HEK293T (cell line): ENCODE measurements at regions not wholly inside any gene's neighbourhood (a gene's known extent, or its start where the extent isn't known, plus 50 kb on each side); places are given as distances from the start of the nearest gene placed in this dataset.

Source experiments
- CTCF ChIA-PET: fragments of 350-600 bp; formaldehyde crosslinking; extraction: SDS; loops from one replicate; lab custom pipeline; 2021; ENCODE audit warnings: antibody characterized with exemption, inconsistent platforms; lab: Yijun Ruan, JAX
- POLR2A ChIA-PET: fragments of 350-600 bp; formaldehyde crosslinking; extraction: SDS; loops from one replicate; lab custom pipeline; 2020; ENCODE audit warnings: antibody characterized with exemption, inconsistent platforms; lab: Yijun Ruan, JAX
- DNase-seq: peaks from one replicate; pipeline ENCODE4 v3.0.0; 2012; ENCODE audit warnings: mixed read lengths; ENCODE audit errors: extremely low spot score
- ARNT ChIP-seq: fragments of 450-650 bp; IDR thresholded peaks from 2 replicates; pipeline ENCODE4 v1.6.1; 2017; ENCODE audit warnings: mild to moderate bottlenecking
- BHLHE40 ChIP-seq: fragments of 450-650 bp; IDR thresholded peaks from 2 replicates; pipeline ENCODE4 v1.6.1; 2016; ENCODE audit warnings: mild to moderate bottlenecking, moderate library complexity, borderline replicate concordance
- CTBP1 ChIP-seq: fragments of 450-650 bp; IDR thresholded peaks from 2 replicates; pipeline ENCODE4 v1.6.1; 2016; ENCODE audit warnings: borderline replicate concordance
- ELF4 ChIP-seq: fragments of 450-650 bp; IDR thresholded peaks from 2 replicates; pipeline ENCODE4 v1.6.1; 2017; ENCODE audit warnings: antibody characterized with exemption
- FOXA1 ChIP-seq: fragments of 450-650 bp; IDR thresholded peaks from 2 replicates; pipeline ENCODE4 v1.6.1; 2016; ENCODE audit warnings: mild to moderate bottlenecking
- FOXK2 ChIP-seq: fragments of 450-650 bp; IDR thresholded peaks from 2 replicates; pipeline ENCODE4 v1.6.1; 2016; ENCODE audit warnings: mild to moderate bottlenecking
- FOXM1 ChIP-seq: fragments of 450-650 bp; IDR thresholded peaks from 2 replicates; pipeline ENCODE4 v1.6.1; 2017; ENCODE audit warnings: mild to moderate bottlenecking, borderline replicate concordance
- HDGF ChIP-seq: fragments of 450-650 bp; IDR thresholded peaks from 2 replicates; pipeline ENCODE4 v1.6.1; 2017; ENCODE audit warnings: antibody characterized with exemption, borderline replicate concordance
- L3MBTL2 ChIP-seq: fragments of 450-650 bp; conservative IDR thresholded peaks from 2 replicates; pipeline ENCODE4 v1.6.1; 2016; ENCODE audit warnings: mild to moderate bottlenecking
- LEF1 ChIP-seq: fragments of 450-650 bp; IDR thresholded peaks from 2 replicates; pipeline ENCODE4 v1.6.1; 2017; ENCODE audit warnings: mild to moderate bottlenecking, borderline replicate concordance
- NFRKB ChIP-seq: fragments of 450-650 bp; IDR thresholded peaks from 2 replicates; pipeline ENCODE4 v1.6.1; 2016; ENCODE audit warnings: mild to moderate bottlenecking, moderate library complexity
- SP1 ChIP-seq: fragments of 450-650 bp; IDR thresholded peaks from 2 replicates; pipeline ENCODE4 v1.6.1; 2017
- SUZ12 ChIP-seq: fragments of 450-650 bp; IDR thresholded peaks from 2 replicates; pipeline ENCODE4 v1.6.1; 2016; ENCODE audit warnings: mild to moderate bottlenecking
- TARDBP ChIP-seq: fragments of 450-650 bp; IDR thresholded peaks from 2 replicates; pipeline ENCODE4 v1.6.1; 2016
- ZNF384 ChIP-seq: fragments of 450-650 bp; IDR thresholded peaks from 2 replicates; pipeline ENCODE4 v1.6.1; 2016
- TF ChIP-seq, protein P1 (sequence below): fragments of 450-650 bp; IDR thresholded peaks from 2 replicates; pipeline ENCODE4 v1.6.1; 2016

DNA sequence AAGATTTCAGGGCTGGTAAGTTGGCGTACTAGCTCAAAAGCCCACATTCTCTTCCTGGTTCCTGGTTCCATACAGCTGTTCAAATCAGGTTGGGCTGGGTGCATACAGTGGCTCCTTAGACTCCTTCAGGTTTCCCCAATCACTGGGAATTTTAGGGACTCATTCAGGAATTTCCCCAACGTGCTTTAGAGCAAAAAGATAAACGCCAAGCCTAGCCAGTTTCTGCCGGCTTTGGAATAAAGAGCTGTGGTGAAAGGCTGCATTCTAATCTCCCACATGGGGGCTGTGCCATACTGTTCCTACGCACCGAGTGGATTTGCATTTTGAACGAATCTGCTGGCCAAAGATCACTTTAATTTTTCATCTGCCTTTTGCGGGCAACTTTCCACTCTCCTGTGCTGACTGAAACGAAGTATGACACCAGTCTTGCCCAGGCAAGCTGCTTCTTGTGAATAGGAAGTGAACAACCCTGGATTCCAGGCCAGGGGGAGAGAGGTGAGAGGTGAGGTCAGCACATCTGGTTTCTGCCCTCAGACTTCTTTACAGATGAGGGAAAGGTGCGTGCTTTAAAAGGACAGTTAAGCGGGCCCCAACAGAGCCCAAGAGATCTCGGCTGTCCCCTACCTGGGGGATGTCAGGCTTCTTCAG is 184.2 kb upstream of the PDZRN3 start:
- no peak for TF ChIP-seq NFRKB
- no peak for TF ChIP-seq LEF1
- DNase-seq: no peak
- ChIA-PET POLR2A (no interaction called here), CTCF (no interaction called here)

DNA sequence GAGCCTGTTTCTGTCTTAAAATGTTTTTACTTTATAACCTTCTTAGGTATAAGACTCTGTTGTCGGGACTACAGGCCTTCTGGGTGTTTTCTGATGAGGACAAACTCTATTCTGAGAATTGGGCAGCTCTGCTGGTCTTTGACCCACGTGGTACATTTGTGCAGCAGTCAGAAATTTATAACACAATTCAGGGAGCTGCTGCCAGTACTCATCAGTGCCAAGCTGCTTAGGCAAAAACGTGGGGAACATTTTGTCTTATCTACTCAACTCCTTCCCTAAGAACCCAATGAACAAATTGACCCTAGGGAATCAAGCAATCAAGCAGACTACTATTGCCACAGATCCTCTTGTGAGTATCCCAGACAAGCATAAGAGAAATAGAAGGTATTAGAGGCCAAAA is 180.7 kb upstream of the PDZRN3 start:
- TF ChIP-seq BHLHE40 (no peak), ZNF384 (no peak), L3MBTL2 (no peak), TARDBP (no peak)
- CTCF ChIA-PET: interaction anchor here (0.7 kb wide), 1 partner anchor 910 kb away, joined by 3 read pairs; no protein-coding TSS in a partner anchor

DNA sequence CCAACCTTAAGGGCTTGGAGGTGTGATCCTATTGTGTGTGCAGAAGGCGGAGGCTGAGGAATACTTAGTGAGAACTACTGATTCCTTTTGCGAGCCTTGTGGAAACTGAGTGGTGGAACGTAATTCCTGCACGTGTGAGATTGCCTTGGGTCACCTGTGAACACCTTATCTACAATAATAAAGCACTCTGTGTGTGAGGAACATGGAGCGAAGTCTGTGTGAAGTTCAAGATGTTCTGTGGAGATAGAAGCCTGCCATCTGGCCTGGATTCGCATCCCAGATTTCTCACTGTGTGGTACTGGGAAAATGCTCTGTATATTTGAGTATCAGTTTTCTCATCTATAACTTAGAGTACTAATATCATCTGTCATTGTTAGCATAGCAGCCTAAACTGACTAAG is 179.5 kb upstream of the PDZRN3 start:
- no peak for DNase-seq
- TF ChIP-seq SUZ12 (no peak), CTBP1 (no peak), TARDBP (no peak), SP1 (no peak), NFRKB (no peak), FOXM1 (no peak), L3MBTL2 (no peak), LEF1 (no peak), BHLHE40 (no peak), ARNT (no peak), ELF4 (no peak), FOXA1 (no peak), FOXK2 (no peak), HDGF (no peak), ZNF384 (no peak)
- TF ChIP-seq, protein P1, sequence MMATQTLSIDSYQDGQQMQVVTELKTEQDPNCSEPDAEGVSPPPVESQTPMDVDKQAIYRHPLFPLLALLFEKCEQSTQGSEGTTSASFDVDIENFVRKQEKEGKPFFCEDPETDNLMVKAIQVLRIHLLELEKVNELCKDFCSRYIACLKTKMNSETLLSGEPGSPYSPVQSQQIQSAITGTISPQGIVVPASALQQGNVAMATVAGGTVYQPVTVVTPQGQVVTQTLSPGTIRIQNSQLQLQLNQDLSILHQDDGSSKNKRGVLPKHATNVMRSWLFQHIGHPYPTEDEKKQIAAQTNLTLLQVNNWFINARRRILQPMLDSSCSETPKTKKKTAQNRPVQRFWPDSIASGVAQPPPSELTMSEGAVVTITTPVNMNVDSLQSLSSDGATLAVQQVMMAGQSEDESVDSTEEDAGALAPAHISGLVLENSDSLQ: no peak

More for the DNA sequence above, 180.7 kb upstream of the PDZRN3 start:
- POLR2A ChIA-PET: no interaction called here
- no peak for DNase-seq

DNA sequence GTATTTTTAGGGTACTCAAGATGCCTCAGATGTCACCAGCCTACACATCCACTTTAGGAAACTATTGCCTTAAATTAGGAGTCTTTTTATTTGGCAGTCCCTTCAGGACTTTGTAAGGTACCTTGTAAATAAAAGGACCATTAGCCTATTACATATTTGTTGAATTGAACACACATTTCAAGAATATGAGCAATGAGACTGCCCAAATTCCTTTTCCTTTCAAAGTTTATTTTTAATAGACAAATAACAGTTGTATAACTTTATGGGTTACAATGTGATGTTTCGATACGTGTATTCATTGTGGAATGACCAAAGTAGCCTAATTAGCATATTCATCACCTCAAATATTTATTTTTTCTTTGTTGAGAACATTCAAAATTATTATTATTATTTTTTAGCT is 176.7 kb upstream of the PDZRN3 start:
- POLR2A ChIA-PET: no interaction called here
- CTCF ChIA-PET: no interaction called here
- no peak for TF ChIP-seq TARDBP
- TF ChIP-seq FOXM1: no peak
- no peak for TF ChIP-seq HDGF
- TF ChIP-seq ELF4: no peak
- TF ChIP-seq SUZ12: no peak
- no peak for TF ChIP-seq NFRKB
- no peak for TF ChIP-seq L3MBTL2
- no peak for TF ChIP-seq CTBP1
- TF ChIP-seq, protein P1: no peak
- no peak for TF ChIP-seq ZNF384
- no peak for TF ChIP-seq BHLHE40
- DNase-seq: no peak

More for the DNA sequence above, 179.5 kb upstream of the PDZRN3 start:
- ChIA-PET POLR2A (no interaction called here), CTCF (no interaction called here)

DNA sequence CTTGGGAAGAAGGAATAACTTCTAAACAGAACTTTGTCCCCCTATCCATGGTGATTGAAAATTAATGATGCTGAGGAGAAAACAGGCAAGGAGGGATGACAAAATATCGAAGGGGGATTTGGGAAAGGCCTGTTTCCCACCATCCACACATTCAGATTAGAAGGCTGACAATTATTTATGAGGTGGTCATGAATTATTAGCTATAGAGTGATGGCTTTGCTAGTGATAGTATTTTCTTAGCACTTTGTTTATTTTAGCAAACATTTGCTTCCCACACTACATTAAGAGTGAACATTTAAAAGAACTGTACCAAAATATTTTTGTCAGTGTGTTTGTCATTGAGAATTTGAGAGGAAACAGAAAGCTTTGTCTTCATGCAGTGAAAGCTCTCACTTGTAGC is 172.6 kb upstream of the PDZRN3 start:
- CTCF ChIA-PET: no interaction called here

DNA sequence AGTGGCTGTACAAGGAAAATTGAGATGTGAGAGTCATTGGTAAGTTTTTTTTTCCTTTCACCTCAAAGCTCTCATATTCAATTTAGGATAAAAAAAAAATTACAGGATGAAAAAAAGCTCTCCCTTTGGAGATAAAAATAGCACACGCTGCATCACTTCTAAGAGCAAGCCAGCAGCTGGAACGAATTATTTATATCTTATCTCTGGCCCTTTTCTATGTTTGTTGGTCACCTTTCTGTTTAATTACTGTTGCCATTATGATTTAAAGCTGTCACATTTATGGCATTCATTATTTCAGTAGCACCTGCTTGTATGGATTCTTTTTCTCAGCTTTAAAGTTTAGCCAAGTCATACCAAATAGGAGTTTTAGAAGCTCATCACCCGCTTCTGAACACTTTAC is 171.6 kb upstream of the PDZRN3 start:
- CTCF ChIA-PET: no interaction called here
- POLR2A ChIA-PET: no interaction called here
- TF ChIP-seq LEF1 (no peak), TARDBP (no peak), ZNF384 (no peak), FOXM1 (no peak), L3MBTL2 (no peak), NFRKB (no peak), ELF4 (no peak)
- no peak for DNase-seq

More for the DNA sequence above, 172.6 kb upstream of the PDZRN3 start:
- no peak for TF ChIP-seq BHLHE40
- no peak for TF ChIP-seq SUZ12
- no peak for TF ChIP-seq CTBP1
- no peak for TF ChIP-seq FOXM1
- TF ChIP-seq LEF1: no peak
- TF ChIP-seq SP1: no peak
- no peak for TF ChIP-seq L3MBTL2
- TF ChIP-seq ARNT: no peak
- no peak for TF ChIP-seq NFRKB
- no peak for TF ChIP-seq TARDBP
- no peak for TF ChIP-seq FOXA1
- no peak for DNase-seq
- POLR2A ChIA-PET: no interaction called here

DNA sequence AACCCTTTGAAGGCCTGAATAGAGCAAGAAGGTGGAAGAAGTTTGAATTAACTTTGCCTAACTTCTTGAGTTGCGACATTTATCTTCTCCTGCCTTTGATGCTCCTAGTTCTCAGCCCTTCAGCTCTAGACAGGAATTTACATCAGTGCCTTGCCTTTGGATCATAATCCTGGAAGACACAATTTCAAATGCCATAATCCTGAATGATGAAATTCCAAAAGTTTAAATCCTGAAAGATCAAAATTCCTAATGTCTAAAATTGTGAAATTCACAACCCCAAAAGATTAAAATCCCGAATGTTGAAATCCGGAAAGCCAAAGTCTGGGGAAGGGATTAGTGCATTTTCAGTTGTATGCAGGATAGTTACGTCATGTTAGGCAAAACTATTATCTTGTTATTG is 166.6 kb upstream of the PDZRN3 start:
- CTCF ChIA-PET: no interaction called here
- no peak for DNase-seq
- POLR2A ChIA-PET: no interaction called here
- no peak for TF ChIP-seq ZNF384
- no peak for TF ChIP-seq HDGF
- TF ChIP-seq LEF1: no peak
- no peak for TF ChIP-seq FOXA1
- no peak for TF ChIP-seq NFRKB
- no peak for TF ChIP-seq L3MBTL2
- no peak for TF ChIP-seq TARDBP
- TF ChIP-seq FOXM1: no peak
- no peak for TF ChIP-seq ELF4
- TF ChIP-seq FOXK2: no peak
- no peak for TF ChIP-seq ARNT
- TF ChIP-seq SP1: no peak
